Suprapubic skin (tissue), 4 donors: ENCODE measurements at regions not wholly inside any gene's neighbourhood (a gene's known extent, or its start where the extent isn't known, plus 50 kb on each side); places are given as distances from the start of the nearest gene placed in this dataset.
A peak's percentile ranks its signal among the peaks of the same experiment; 100 is the strongest.

Experiments
- DNase-seq, 2 donors: peaks; one replicate each; pipeline ENCODE4 v3.0.0-alpha.2; 2019; ENCODE audit warnings: low spot score in 2 of 2
- H3K27ac ChIP-seq: fragments of 200-600 bp; sonication (generic); one replicate; pipeline ENCODE4 v1.5.1; 2019
- H3K27me3 ChIP-seq: fragments of 200-600 bp; sonication (generic); one replicate; pipeline ENCODE4 v1.5.1; 2019
- H3K36me3 ChIP-seq: fragments of 200-600 bp; sonication (generic); one replicate; pipeline ENCODE4 v1.5.1; 2019
- H3K4me1 ChIP-seq: fragments of 200-600 bp; sonication (generic); one replicate; pipeline ENCODE4 v1.5.1; 2019
- H3K4me3 ChIP-seq: fragments of 200-600 bp; sonication (generic); one replicate; pipeline ENCODE4 v1.5.1; 2019; ENCODE audit warnings: mild to moderate bottlenecking
- H3K9me3 ChIP-seq: fragments of 200-600 bp; sonication (generic); one replicate; pipeline ENCODE4 v1.5.1; 2019
- EP300 ChIP-seq: sonication (generic); formaldehyde crosslinking; IDR thresholded peaks from one replicate; pipeline ENCODE4 v1.6.1; 2017; ENCODE audit warnings: antibody characterized with exemption
- POLR2A ChIP-seq, 2 donors: fragments of 450-650 bp; IDR thresholded peaks; one replicate each; pipeline ENCODE4 v1.6.1; 2017; ENCODE audit warnings: antibody characterized with exemption in 2 of 2, mild to moderate bottlenecking in 2 of 2, moderate library complexity in 2 of 2
- POLR2AphosphoS5 ChIP-seq, 3 donors: sonication (generic); formaldehyde crosslinking; IDR thresholded peaks; one replicate each; pipeline ENCODE4 v1.6.1; 2017; ENCODE audit warnings: antibody characterized with exemption in 3 of 3
- WGBS: methylation state at CpG from one replicate; pipeline ENCODE4 v1.1.5; 2018; 5-methylcytosine and 5-hydroxymethylcytosine counted together
- TF ChIP-seq, protein P1 (sequence below), 2 donors: fragments of 200-600 bp in 1 of 2; fragments of 450-650 bp in 1 of 2; sonication (generic) in 1 of 2; IDR thresholded peaks; one replicate each; pipeline ENCODE4 v1.5.1; 2016 to 2019; ENCODE audit warnings: antibody characterized with exemption in 2 of 2, mild to moderate bottlenecking in 1 of 2, moderate library complexity in 1 of 2

DNA sequence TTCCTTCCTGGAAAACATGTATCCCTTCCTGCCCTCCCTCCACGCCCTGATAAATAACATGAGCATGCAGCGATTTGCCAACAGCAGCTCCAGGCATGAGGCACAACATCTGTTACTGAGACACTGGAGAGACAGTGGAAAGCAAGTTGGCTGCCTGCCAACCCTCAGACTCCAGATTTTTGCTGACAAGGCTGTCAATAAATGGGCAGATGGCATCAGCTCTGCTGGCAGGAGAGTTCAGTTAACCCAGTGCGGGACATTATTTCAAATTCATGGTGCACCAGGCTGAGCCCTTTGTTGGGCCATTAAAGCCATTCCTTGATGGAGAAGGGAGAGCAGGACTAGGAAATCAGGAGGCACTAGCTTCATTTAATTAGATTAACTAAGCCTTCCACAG lies 293.3 kb downstream of the MEX3B start:
- Histone ChIP-seq H3K36me3 (no peaks in the 10 kb centered on the region), H3K9me3 (no peaks in the 10 kb centered on the region), H3K27ac (no peak overlapping the region), H3K4me3 (no peak overlapping the region), H3K4me1 (peaks cover 27% of the 10 kb centered on the region), H3K27me3 (no peaks in the 10 kb centered on the region)
- TF ChIP-seq POLR2A (IDR thresholded peaks at IDR 0.05) (no peak), EP300 (no peak), POLR2AphosphoS5 (IDR thresholded peaks at IDR 0.05) (no peak)
- peak; percentile 82 to 85 for DNase-seq
- WGBS: 0% methylated on average over 3 of the region's 3 CpGs

DNA sequence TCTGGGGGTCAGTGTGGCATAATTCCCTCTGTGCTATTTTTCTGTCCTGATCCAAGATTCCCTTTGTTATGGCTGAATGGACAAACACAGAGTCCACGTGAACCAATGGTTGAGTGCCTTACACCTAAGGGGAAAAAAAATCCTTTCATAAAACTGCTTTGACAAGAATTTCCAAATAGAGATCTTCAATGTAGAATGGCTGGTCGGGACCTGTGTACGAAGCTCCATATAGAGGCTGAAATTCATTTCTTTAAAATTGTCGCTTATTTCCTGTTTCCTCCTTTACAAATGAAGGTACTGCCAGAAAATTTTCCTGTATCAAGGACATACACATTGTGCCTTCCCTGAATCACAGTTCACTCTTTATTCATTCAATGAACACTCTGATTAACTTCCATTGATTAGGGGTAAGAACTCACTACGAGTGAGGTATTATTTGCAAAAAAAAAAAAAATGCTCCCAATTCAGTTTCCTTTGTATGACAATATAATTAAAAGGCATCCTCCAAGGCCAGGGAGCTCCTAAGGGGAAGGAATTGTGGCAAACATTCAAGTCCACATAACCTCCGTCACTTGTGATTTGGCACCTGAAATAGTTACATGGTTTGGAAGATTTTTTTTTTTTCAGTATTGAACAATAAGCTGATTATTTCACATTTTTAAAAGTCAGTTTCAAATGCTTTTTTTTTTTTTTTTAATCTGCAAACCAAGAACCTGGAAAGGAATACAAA lies 293.8 kb downstream of the MEX3B start:
- DNase-seq: no peak
- H3K9me3 ChIP-seq: no peaks in the 10 kb centered on the region
- TF ChIP-seq POLR2AphosphoS5 (IDR thresholded peaks at IDR 0.05): no peak
- TF ChIP-seq POLR2A (IDR thresholded peaks at IDR 0.05): no peak
- TF ChIP-seq, protein P1, sequence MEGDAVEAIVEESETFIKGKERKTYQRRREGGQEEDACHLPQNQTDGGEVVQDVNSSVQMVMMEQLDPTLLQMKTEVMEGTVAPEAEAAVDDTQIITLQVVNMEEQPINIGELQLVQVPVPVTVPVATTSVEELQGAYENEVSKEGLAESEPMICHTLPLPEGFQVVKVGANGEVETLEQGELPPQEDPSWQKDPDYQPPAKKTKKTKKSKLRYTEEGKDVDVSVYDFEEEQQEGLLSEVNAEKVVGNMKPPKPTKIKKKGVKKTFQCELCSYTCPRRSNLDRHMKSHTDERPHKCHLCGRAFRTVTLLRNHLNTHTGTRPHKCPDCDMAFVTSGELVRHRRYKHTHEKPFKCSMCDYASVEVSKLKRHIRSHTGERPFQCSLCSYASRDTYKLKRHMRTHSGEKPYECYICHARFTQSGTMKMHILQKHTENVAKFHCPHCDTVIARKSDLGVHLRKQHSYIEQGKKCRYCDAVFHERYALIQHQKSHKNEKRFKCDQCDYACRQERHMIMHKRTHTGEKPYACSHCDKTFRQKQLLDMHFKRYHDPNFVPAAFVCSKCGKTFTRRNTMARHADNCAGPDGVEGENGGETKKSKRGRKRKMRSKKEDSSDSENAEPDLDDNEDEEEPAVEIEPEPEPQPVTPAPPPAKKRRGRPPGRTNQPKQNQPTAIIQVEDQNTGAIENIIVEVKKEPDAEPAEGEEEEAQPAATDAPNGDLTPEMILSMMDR (IDR thresholded peaks at IDR 0.05): no peak
- TF ChIP-seq EP300: no peak
- no peaks in the 10 kb centered on the region for H3K36me3 ChIP-seq
- no peak overlapping the region for H3K4me3 ChIP-seq
- H3K27me3 ChIP-seq: no peaks in the 10 kb centered on the region
- H3K27ac ChIP-seq: no peak overlapping the region
- WGBS: 29% methylated on average over 6 of the region's 6 CpGs
- peaks cover 27% of the 10 kb centered on the region for H3K4me1 ChIP-seq

DNA sequence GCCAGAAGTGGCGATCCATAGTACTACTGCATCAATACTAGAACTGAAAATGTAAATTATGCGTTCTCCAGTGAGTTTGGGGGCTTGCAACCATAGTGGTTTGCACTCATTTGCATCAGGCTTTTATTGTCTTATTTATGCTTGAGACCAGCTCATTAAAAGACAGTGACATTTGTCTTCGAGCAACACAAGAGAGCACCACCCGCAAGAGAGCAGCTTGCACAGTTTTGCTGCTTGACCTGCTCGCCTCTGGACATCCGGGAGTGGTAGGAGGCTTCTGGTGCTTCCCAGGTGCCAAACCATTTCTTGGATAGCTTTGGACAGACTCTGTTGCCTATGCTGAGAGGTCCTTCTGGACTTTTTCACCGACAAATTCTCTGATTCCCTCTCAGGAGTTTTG lies 294.6 kb downstream of the MEX3B start:
- H3K9me3 ChIP-seq: no peaks in the 10 kb centered on the region
- no peak for DNase-seq
- H3K27ac ChIP-seq: no peak overlapping the region
- H3K27me3 ChIP-seq: no peaks in the 10 kb centered on the region
- peaks cover 27% of the 10 kb centered on the region for H3K4me1 ChIP-seq
- TF ChIP-seq EP300 (no peak), POLR2A (IDR thresholded peaks at IDR 0.05) (no peak), POLR2AphosphoS5 (IDR thresholded peaks at IDR 0.05) (no peak)
- TF ChIP-seq, protein P1 (IDR thresholded peaks at IDR 0.05): no peak
- H3K36me3 ChIP-seq: no peaks in the 10 kb centered on the region
- WGBS: 71% methylated on average over 7 of the region's 7 CpGs
- H3K4me3 ChIP-seq: no peak overlapping the region

DNA sequence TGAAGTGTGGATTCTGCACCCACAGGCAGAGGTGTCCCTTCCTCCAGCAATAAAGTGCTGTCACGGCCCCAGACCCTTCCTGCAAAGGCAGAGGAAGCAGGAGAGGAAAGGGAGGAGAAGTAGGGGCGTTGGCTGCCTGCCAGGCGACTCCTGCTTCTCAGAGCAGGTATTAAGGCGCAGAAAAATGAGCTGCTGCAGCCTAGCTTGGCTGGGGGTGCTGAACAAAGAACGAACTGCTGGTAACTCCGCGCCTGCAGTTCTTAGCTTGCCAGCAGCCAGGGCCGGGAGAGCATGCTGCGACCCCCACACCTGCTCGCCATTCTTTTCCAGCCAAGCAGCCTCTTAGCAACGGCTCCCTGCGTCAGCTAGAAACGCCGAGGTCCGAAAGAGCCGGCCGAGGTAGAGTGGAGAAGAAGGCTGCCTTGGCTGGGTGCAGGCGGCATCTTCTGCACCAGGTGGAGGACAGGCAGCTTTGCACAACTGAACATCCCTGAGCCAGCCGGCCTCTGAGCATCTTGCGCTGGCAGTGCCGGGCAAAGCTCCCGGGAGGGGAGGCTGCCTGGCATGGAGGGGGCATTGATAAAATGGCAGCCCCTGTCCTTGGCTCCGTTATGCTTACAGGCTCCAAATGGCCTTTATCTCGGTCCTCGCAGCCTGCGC lies 296.0 kb downstream of the MEX3B start:
- DNase-seq: no peak
- H3K36me3 ChIP-seq: no peaks in the 10 kb centered on the region
- peaks cover 27% of the 10 kb centered on the region for H3K4me1 ChIP-seq
- TF ChIP-seq POLR2A (IDR thresholded peaks at IDR 0.05): no peak
- TF ChIP-seq, protein P1 (IDR thresholded peaks at IDR 0.05): no peak
- TF ChIP-seq POLR2AphosphoS5 (IDR thresholded peaks at IDR 0.05): no peak
- TF ChIP-seq EP300: no peak
- H3K9me3 ChIP-seq: no peaks in the 10 kb centered on the region
- no peak overlapping the region for H3K27ac ChIP-seq
- no peak overlapping the region for H3K4me3 ChIP-seq
- WGBS: 75% methylated on average over 22 of the region's 26 CpGs
- H3K27me3 ChIP-seq: no peaks in the 10 kb centered on the region

DNA sequence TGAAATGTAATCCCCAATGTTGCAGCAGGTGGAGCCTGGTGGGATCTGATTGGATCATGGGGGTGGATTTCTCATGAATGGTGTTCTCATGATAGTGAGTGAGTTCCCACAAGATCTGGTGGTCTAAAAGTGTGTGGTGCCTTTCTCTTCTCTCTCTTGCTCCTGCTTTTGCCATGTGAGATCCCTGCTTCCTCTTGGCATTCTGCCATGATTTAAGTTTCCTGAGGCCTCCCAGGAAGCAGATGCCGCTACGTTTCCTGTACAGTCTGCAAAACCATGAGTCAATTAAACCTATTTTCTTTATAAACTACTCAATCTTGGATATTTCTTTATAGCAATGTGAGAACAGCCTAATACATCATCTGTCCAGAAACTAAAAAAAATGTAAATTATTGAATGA lies 298.3 kb downstream of the MEX3B start:
- WGBS: 91% methylated on average over 2 of the region's 2 CpGs
- H3K27me3 ChIP-seq: no peaks in the 10 kb centered on the region
- TF ChIP-seq POLR2AphosphoS5 (IDR thresholded peaks at IDR 0.05) (no peak), EP300 (no peak), POLR2A (IDR thresholded peaks at IDR 0.05) (no peak)
- TF ChIP-seq, protein P1 (IDR thresholded peaks at IDR 0.05): no peak
- no peaks in the 10 kb centered on the region for H3K9me3 ChIP-seq
- no peaks in the 10 kb centered on the region for H3K36me3 ChIP-seq
- peaks cover 12% of the 10 kb centered on the region for H3K4me1 ChIP-seq
- H3K27ac ChIP-seq: no peak overlapping the region
- no peak overlapping the region for H3K4me3 ChIP-seq
- DNase-seq: no peak
